ENCODE measurements at regions not wholly inside any gene's neighbourhood (a gene's known extent, or its start where the extent isn't known, plus 50 kb on each side); places are given as distances from the start of the nearest gene placed in this dataset.

DNA sequence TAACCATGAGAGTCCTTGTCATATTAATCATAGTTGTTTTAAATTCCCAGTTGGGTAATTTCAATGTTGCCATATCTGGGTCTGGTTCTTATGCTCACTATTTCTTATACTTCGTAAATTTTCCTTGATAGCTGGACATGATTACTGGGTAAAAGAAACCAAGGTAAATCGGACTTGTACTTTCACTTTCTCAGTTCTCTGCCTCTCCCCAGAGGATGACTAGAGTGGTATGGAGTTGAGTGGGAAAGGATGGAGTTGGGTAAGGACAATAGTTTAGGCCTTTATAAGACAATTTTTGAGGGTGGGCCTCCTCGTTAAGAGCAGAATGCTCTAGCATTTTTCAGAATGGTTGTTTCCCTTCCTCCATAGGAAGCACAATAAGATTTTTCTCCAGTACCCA, 106.1 kb downstream of the CRPPA start:
- TF ChIP-seq, protein P1, sequence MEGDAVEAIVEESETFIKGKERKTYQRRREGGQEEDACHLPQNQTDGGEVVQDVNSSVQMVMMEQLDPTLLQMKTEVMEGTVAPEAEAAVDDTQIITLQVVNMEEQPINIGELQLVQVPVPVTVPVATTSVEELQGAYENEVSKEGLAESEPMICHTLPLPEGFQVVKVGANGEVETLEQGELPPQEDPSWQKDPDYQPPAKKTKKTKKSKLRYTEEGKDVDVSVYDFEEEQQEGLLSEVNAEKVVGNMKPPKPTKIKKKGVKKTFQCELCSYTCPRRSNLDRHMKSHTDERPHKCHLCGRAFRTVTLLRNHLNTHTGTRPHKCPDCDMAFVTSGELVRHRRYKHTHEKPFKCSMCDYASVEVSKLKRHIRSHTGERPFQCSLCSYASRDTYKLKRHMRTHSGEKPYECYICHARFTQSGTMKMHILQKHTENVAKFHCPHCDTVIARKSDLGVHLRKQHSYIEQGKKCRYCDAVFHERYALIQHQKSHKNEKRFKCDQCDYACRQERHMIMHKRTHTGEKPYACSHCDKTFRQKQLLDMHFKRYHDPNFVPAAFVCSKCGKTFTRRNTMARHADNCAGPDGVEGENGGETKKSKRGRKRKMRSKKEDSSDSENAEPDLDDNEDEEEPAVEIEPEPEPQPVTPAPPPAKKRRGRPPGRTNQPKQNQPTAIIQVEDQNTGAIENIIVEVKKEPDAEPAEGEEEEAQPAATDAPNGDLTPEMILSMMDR (IDR thresholded peaks at IDR 0.05; ENCODE audit: low read depth, low read length, missing control alignments), result no peak
- no peak overlapping the region for H3K4me3 ChIP-seq (replicated peaks; ENCODE audit: low read depth, low read length)
- DNase-seq (ENCODE audit: extremely low read depth, low read depth), result no peak

DNA sequence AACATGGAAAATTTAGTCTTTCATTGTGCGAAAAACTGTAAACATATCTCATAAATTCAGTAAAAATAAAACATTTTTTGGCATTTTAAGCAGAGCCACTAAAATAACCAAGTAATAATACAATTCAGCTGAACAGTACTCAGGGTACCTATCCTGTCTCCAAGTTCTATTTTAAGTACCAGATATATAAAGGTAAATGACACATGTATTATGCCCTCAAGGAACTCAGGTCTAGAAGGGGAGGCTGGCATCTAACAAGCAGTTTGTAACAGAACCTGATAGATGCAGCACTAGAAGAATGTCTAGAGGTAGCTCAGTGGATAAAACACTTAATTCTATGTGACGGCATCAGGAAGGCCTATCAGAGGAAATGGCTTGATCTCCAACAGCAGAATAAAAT, 112.2 kb downstream of the CRPPA start:
- TF ChIP-seq, protein P1 (IDR thresholded peaks at IDR 0.05; ENCODE audit: low read depth, low read length, missing control alignments), result no peak
- no peak overlapping the region for H3K4me3 ChIP-seq (replicated peaks; ENCODE audit: low read depth, low read length)
- no peak for DNase-seq (ENCODE audit: extremely low read depth, low read depth)

DNA sequence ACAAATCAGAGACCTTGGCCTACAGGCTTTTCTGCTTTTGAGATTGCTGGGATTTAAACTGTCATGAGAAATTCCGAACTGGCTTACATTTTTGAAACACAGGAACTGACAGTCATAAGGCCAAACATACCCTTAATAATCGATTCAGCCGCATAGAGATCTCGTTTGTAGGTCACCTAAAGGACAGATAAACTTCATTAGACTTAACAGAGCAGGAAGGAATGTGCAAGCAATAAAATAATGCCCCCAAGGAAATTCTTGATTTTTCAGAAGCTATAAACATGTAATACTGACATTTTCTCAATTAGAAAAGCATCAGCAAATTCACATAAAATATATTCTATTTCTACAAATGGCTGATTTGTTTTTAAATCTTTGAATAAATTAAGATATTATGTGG, 120.0 kb downstream of the CRPPA start:
- TF ChIP-seq, protein P1 (IDR thresholded peaks at IDR 0.05; ENCODE audit: low read depth, low read length, missing control alignments), result no peak
- DNase-seq (ENCODE audit: extremely low read depth, low read depth), result no peak

DNA sequence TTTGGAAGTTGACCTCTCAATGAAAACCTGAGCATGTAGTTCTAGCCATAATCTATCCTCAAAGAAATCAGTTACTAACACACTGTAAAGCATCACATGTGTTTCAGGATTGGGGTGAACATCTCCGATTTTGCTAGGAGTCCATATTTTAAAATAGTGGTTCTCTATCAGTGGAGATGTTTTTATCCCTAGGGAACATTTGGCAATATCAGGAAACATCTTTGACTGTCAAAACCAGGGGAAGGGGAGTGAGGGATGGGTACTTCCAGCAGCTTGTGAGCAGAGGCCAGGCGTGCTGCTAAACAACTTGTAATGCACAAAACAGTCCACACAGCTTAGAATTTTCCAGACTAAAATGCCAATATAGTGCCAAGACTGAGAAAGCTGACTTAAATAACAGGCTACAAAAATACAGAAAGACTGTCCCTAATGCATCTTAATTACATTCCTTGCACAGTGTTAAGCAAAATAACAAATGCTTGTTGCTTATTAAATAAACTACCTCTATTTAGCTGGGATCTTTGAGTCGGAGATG, 120.9 kb downstream of the CRPPA start:
- H3K4me3 ChIP-seq (replicated peaks; ENCODE audit: low read depth, low read length), result no peak overlapping the region
- TF ChIP-seq, protein P1 (IDR thresholded peaks at IDR 0.05; ENCODE audit: low read depth, low read length, missing control alignments), result no peak
- DNase-seq (ENCODE audit: extremely low read depth, low read depth), result no peak

More for the DNA sequence above, 120.0 kb downstream of the CRPPA start:
- H3K4me3 ChIP-seq (replicated peaks; ENCODE audit: low read depth, low read length), result no peak overlapping the region

DNA sequence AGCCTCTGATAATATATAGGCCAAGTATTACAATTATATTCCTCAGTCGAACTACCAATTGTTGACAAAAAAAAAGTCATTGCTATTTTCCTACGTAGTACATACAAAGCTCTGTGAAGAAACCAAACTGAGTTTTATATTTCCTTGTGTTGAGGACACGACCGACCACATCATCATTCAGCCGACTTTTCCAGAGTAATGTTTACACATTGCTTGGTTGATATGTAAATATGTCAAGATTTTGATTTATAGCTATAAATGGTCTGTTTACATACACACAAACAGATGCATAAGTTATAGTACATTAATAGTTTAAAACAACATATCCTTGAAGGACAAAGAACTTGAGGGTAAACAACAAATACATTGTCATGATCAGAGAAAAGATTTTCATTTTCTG, 121.5 kb downstream of the CRPPA start:
- no peak for DNase-seq (ENCODE audit: extremely low read depth, low read depth)
- no peak overlapping the region for H3K4me3 ChIP-seq (replicated peaks; ENCODE audit: low read depth, low read length)
- TF ChIP-seq, protein P1 (IDR thresholded peaks at IDR 0.05; ENCODE audit: low read depth, low read length, missing control alignments), result no peak

DNA sequence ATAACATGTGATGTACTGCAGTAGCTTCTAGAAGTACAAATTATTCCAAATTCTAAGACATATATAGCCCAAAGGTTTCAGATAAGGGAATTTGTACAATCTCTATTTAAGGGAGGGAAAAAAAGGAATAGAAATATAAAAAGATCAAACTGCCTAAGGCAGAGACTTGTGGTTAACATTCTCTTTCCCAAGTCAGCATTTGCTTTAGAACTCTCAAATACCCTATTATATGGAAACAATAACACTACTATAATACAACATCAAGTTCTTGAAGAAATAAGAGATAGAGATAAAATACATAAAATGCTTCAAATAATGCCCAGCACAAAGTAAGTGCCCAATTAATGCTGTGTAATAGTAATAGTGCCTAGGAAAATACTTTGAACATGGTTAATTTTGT, 123.1 kb downstream of the CRPPA start:
- no peak for DNase-seq (ENCODE audit: extremely low read depth, low read depth)
- TF ChIP-seq, protein P1 (IDR thresholded peaks at IDR 0.05; ENCODE audit: low read depth, low read length, missing control alignments), result no peak
- no peak overlapping the region for H3K4me3 ChIP-seq (replicated peaks; ENCODE audit: low read depth, low read length)

DNA sequence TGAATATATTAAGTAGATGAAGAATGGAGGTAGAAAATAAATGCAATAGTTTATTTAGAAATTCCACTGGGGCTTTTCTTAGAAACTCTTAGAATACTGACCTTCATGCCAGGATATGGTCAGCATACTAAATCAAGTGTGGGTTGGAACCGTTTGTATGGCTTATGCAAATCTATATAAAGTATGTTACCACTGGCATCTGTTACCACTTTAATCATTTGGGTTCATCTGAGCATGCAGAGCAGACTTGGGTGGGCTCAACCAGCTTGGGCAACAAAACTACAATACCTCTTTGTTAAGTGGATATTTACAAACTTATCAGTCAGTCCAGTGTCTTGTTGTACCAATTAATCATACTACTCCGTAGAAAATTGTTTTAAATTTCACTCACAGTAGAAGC, 125.8 kb downstream of the CRPPA start:
- TF ChIP-seq, protein P1 (IDR thresholded peaks at IDR 0.05; ENCODE audit: low read depth, low read length, missing control alignments), result no peak
- H3K4me3 ChIP-seq (replicated peaks; ENCODE audit: low read depth, low read length), result no peak overlapping the region
- DNase-seq (ENCODE audit: extremely low read depth, low read depth), result no peak

All from HFF-Myc (cell line).